Heart left ventricle (tissue), 16 donors: ENCODE measurements at regions not wholly inside any gene's neighbourhood (a gene's known extent, or its start where the extent isn't known, plus 50 kb on each side); places are given as distances from the start of the nearest gene placed in this dataset.
"Not testable (repeated sequence)": the region's sequence is repeated elsewhere in the genome, so short reads cannot be mapped to it uniquely, and the experiment has no call there.

Experiments used
- ATAC-seq, 4 donors: fragments of 200-7000 bp; cut with Tn5 transposase; one replicate each; pipeline ENCODE4 v1.9.1; 2020 to 2022; ENCODE audit warnings: moderate library complexity in 4 of 4, mild to moderate bottlenecking in 3 of 4, moderate number of reproducible peaks in 1 of 4
- DNase-seq, 5 donors: peaks; one replicate each; pipeline ENCODE4 v3.0.0-alpha.2; 2020
- H3K27ac ChIP-seq, 12 donors: fragments of 200-600 bp; sonication (generic) in 4 of 12; one replicate each; pipeline versions ENCODE4 v1.5.0 to v1.8.0; 2016 to 2022; ENCODE audit warnings: mild to moderate bottlenecking in 2 of 12
- H3K27me3 ChIP-seq, 9 donors: fragments of 200-600 bp; sonication (generic) in 2 of 9; one replicate each; pipeline versions ENCODE4 v1.5.1 to v1.8.0; 2016 to 2022; ENCODE audit warnings: mild to moderate bottlenecking in 3 of 9
- H3K36me3 ChIP-seq, 9 donors: fragments of 200-600 bp; sonication (generic) in 2 of 9; one replicate each; pipeline versions ENCODE4 v1.5.0 to v1.8.0; 2018 to 2022; ENCODE audit warnings: mild to moderate bottlenecking in 2 of 9
- H3K4me1 ChIP-seq, 12 donors: fragments of 200-600 bp; sonication (generic) in 4 of 12; one replicate each; pipeline versions ENCODE4 v1.5.0 to v1.8.0; 2016 to 2022; ENCODE audit warnings: mild to moderate bottlenecking in 3 of 12
- H3K4me3 ChIP-seq, 12 donors: fragments of 200-600 bp; sonication (generic) in 4 of 12; one replicate each; pipeline versions ENCODE4 v1.5.0 to v1.8.0; 2017 to 2022; ENCODE audit warnings: mild to moderate bottlenecking in 9 of 12, moderate library complexity in 4 of 12
- H3K9me3 ChIP-seq, 12 donors: fragments of 200-600 bp; sonication (generic) in 4 of 12; one replicate each; pipeline versions ENCODE4 v1.5.0 to v1.8.0; 2016 to 2022; ENCODE audit warnings: mild to moderate bottlenecking in 1 of 12
- CTCF ChIP-seq, 12 donors: fragments of 200-600 bp; sonication (generic) in 4 of 12; IDR thresholded peaks; one replicate each; pipeline versions ENCODE4 v1.5.0 to v1.8.0; 2018 to 2022; ENCODE audit warnings: antibody characterized with exemption in 12 of 12, mild to moderate bottlenecking in 5 of 12
- POLR2A ChIP-seq, 2 donors: fragments of 450-650 bp; IDR thresholded peaks; one replicate each; pipeline ENCODE4 v1.6.1; 2017; ENCODE audit warnings: antibody characterized with exemption in 2 of 2, mild to moderate bottlenecking in 2 of 2, moderate library complexity in 2 of 2
- WGBS, 4 donors: extraction: QIAGEN DNeasy Blood & Tissue Kit in 2 of 4; methylation state at CpG; one replicate each; pipeline versions ENCODE4 v1.1.5 to v1.1.7; 2013 to 2018; 5-methylcytosine and 5-hydroxymethylcytosine counted together
- intact Hi-C, 10 donors: fragments of 100-400 bp; cut with DNase I; formaldehyde crosslinking; loops; one replicate each; pipeline versions ENCODE4 v1.11.1 to v1.14.2; 2022
- donor health status: ischemic (EF 13 %, LVEDD 7.1; RV severe dilation, severe dysfunction).
- donor health status: healthy with polysubstance abuse.
- donor health status: DM: no; HTN: yes; CAD: no.
- donor health status: DM: no; HTN: no; CAD: no.
- donor health status: ischemic (EF 25% LVEDD 6.9; RV normal size, moderate dysfunction).
- donor health status: ischemic (EF 25% LVEDD 5.7; RV mildly dilated, moderate dysfunction).
- donor health status: healthy.
- donor health status: DM: yes; HTN: yes; CAD: no.
- donor health status: ischemic (EF 35%, LVEDD 5.7; RV mildly dilated, moderate dysfunction).
- donor health status: nonischemic (EF 11% LVEDD 7.7; RV severe dilation, severe dysfunction).
- donor health status: DM: yes; HTN: yes; CAD: no.
- donor health status: PGD.
- donor health status: ischemic (EF 29% LVEDD 5.4; RV normal size, mild dysfunction).
- donor health status: nonischemic (EF 23%, LVEDD 6.1; RV moderate dilation, normal function).

DNA sequence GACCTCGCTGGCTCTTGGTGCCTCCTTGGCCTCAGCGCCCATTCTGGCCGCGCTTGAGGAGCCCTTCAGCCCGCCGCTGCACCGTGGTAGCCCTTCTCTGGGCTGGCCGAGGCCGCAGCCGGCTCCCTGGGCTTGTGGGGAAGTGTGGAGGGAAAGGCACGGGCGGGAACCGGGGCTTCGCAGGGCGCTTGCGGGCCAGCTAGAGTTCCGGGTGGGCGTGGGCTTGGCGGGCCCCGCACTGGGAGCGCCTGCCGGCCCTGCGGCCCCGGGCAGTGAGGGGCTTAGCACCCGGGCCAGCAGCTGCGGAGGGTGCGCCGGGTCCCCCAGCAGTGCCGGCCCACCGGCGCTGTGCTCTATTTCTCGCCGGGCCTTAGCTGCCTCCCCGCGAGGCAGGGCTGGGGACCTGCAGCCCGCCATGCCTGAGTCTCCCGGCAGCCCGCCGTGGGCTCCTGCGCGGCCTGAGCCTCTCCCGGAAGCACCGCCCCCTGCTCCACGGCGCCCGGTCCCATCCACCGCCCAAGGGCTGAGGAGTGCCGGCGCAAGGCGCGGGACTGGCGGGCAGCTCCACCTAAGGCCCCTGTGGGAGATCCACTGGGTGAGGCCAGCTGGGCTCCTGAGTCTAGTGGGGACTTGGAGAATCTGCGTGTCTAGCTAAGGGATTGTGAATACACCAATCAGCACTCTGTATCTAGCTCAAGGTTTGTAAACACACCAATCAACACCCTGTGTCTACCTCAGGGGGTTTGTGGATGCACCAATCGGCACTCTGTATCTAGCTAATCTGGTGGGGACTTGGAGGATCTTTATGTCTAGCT is 141.1 kb downstream of the SLCO4C1 start:
- H3K4me1 ChIP-seq, H3K27me3 ChIP-seq, H3K27ac ChIP-seq, H3K36me3 ChIP-seq, intact Hi-C loops, ATAC-seq: not testable (repeated sequence)
- Histone ChIP-seq H3K9me3 (peaks cover 0 to 11% (median 0%) of the 10 kb centered on the region in 12 donors), H3K4me3 (peak overlapping the region in 7 of 12 donors; percentile 9 to 46 (median 27))
- WGBS, 4 donors = 81 to 96% (median 84%) methylated on average over 33 to 54 of the region's 54 CpGs
- peak in 1 of 5 donors; percentile 51 for DNase-seq

DNA sequence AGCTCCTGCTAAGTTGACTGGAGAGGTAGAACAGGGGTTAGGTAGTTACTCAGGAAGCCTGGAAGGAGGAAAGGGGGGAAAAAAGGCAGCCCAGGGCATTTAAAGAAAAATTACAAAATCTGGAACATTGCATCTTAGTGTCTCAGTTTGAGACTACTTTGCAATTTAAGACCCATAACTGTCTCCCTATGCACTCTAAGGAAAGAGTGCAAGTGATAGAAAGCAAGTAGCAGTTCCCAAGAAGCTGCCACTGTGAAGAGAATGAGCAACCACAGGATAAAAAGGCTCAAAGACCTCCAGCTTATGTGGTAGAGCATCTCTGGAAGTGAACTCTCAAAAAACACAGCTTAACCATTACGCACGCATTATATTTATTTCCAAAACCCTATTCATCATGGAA is 141.8 kb downstream of the SLCO4C1 start:
- ATAC-seq (no peak), DNase-seq (no peak)
- H3K27me3 ChIP-seq = no peaks in the 10 kb centered on the region
- H3K27ac ChIP-seq = no peak overlapping the region
- TF ChIP-seq POLR2A (IDR thresholded peaks at IDR 0.05) (no peak), CTCF (IDR thresholded peaks at IDR 0.05) (no peak)
- no peaks in the 10 kb centered on the region for H3K36me3 ChIP-seq
- no peaks in the 10 kb centered on the region for H3K4me1 ChIP-seq
- H3K4me3 ChIP-seq = peak overlapping the region in 3 of 12 donors; percentile 24 to 39 (median 33)
- intact Hi-C loops = no loop called here
- peaks cover 0 to 9% (median 0%) of the 10 kb centered on the region in 12 donors for H3K9me3 ChIP-seq
- 93 to 96% (median 94%) methylated on average over 2 of the region's 2 CpGs for WGBS, 4 donors

DNA sequence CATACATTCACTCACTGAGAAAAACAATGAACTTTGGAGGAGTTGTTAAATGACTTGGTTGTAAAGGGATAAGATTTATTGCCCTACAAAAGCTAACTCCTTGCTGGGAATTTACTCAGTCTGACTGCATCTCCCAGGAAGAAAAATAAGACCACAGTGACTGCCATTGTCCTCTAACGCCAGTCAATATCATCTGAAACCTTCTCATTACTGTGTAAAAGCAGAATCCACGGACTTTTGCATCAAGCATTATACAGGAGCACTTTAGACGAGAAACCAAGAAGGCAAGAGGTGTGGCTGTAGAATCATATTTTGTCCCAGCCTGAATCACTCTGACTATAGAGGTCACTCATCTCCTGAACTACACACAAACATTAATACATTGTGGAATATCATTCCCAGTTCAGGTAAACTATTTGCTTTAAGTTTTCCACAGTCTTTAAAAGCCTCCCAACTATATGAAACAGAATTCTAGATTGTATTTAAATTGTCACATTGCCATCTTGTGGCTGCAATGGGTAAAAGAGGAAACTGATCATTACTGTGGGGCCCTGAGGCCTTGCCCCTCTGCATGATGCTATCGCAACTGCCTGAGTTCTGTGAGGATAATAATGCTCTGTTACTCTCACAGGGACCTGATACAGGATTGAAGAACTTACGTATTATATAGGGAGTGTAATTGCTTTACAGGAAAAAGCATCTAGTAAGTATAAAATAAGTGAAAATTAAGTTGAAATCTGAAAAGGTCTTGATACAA is 142.9 kb downstream of the SLCO4C1 start:
- TF ChIP-seq POLR2A (IDR thresholded peaks at IDR 0.05) = no peak
- peak in 7 of 12 donors; percentile 10 to 44 (median 28) for TF ChIP-seq CTCF (IDR thresholded peaks at IDR 0.05)
- DNase-seq = no peak
- H3K27ac ChIP-seq = no peak overlapping the region
- H3K4me1 ChIP-seq = no peaks in the 10 kb centered on the region
- H3K4me3 ChIP-seq = no peak overlapping the region
- intact Hi-C loops = no loop called here
- H3K27me3 ChIP-seq = no peaks in the 10 kb centered on the region
- peaks cover 0 to 2% (median 0%) of the 10 kb centered on the region in 12 donors for H3K9me3 ChIP-seq
- WGBS, 4 donors = 35 to 45% (median 43%) methylated on average over 5 of the region's 5 CpGs
- no peaks in the 10 kb centered on the region for H3K36me3 ChIP-seq
- no peak for ATAC-seq

- no peak overlapping the region for H3K27ac ChIP-seq
Observed at GRCh38 chr5:102139029-102139428, 157.1 kb downstream of the SLCO4C1 start.

More at GRCh38 chr5:102139029-102139428, 157.1 kb downstream of the SLCO4C1 start:
- no peaks in the 10 kb centered on the region for H3K36me3 ChIP-seq
- TF ChIP-seq POLR2A (IDR thresholded peaks at IDR 0.05) (no peak), CTCF (IDR thresholded peaks at IDR 0.05) (no peak)
- H3K4me1 ChIP-seq = no peaks in the 10 kb centered on the region
- peaks cover 0 to 6% (median 0%) of the 10 kb centered on the region in 12 donors for H3K9me3 ChIP-seq
- ATAC-seq (no peak), DNase-seq (no peak)
- no peaks in the 10 kb centered on the region for H3K27me3 ChIP-seq
- no peak overlapping the region for H3K4me3 ChIP-seq
- intact Hi-C loops = no loop called here
- 66 to 69% (median 67%) methylated on average over 2 of the region's 2 CpGs for WGBS, 4 donors
